CD4-positive, alpha-beta T cell (primary cell): ENCODE measurements at regions not wholly inside any gene's neighbourhood (a gene's known extent, or its start where the extent isn't known, plus 50 kb on each side); places are given as distances from the start of the nearest gene placed in this dataset.

ENCODE experiments used
- ATAC-seq: fragments of 200-7000 bp; cut with Tn5 transposase; one replicate; pipeline ENCODE4 v1.10.0; 2022; ENCODE audit warnings: mild to moderate bottlenecking; ENCODE audit not compliant: poor library complexity
- CTCF ChIA-PET: fragments of 350-600 bp; sonication (Branson Sonifier 250); formaldehyde crosslinking; loops from one replicate; lab custom pipeline; 2021; ENCODE audit warnings: antibody characterized with exemption, inconsistent platforms; lab: Charles Lee
- POLR2A ChIA-PET: fragments of 350-600 bp; sonication (Branson Sonifier 250); formaldehyde crosslinking; loops from one replicate; lab custom pipeline; 2021; ENCODE audit warnings: antibody characterized with exemption, inconsistent platforms; lab: Charles Lee
- DNase-seq, 14 experiments: peaks; one replicate each; pipeline ENCODE4 v3.0.0-alpha.2; 2013 to 2020; ENCODE audit warnings: mixed read lengths in 2 of 14
- H3K27ac ChIP-seq, 2 donors: one replicate each; pipeline versions ENCODE4 v1.5.1 to v1.7.0; 2013; ENCODE audit warnings: low read length in 2 of 2, low read depth in 1 of 2, mild to moderate bottlenecking in 1 of 2
- H3K27me3 ChIP-seq, 2 experiments: 1 replicate in 1 of 2; 2 replicates in 1 of 2; pipeline versions ENCODE4 v1.6.1 to v1.7.0; 2013; ENCODE audit warnings: low read length in 2 of 2, control low read depth in 1 of 2, mild to moderate bottlenecking in 1 of 2, moderate library complexity in 1 of 2; ENCODE audit not compliant: insufficient read depth in 2 of 2, control insufficient read depth in 1 of 2
- H3K36me3 ChIP-seq: one replicate; pipeline ENCODE4 v1.6.1; 2013; ENCODE audit warnings: low read length, control low read depth; ENCODE audit not compliant: insufficient read depth
- H3K4me1 ChIP-seq: one replicate; pipeline ENCODE4 v1.6.1; 2013; ENCODE audit warnings: low read length, control low read depth; ENCODE audit not compliant: insufficient read depth
- H3K4me3 ChIP-seq: one replicate; pipeline ENCODE4 v1.5.1; 2013; ENCODE audit warnings: mild to moderate bottlenecking, low read length, moderate library complexity
- H3K9me3 ChIP-seq, 2 experiments: 1 replicate in 1 of 2; 2 replicates in 1 of 2; pipeline versions ENCODE4 v1.6.1 to v1.7.0; 2013; ENCODE audit warnings: low read length in 2 of 2, mild to moderate bottlenecking in 2 of 2, control low read depth in 1 of 2, moderate library complexity in 1 of 2; ENCODE audit not compliant: control insufficient read depth in 1 of 2, insufficient read depth in 1 of 2
- H3K27ac Mint-ChIP-seq: one replicate; pipeline ENCODE4 v1.8.0; 2020; ENCODE audit warnings: mixed read lengths
- H3K27me3 Mint-ChIP-seq: one replicate; pipeline ENCODE4 v1.8.0; 2021; ENCODE audit warnings: mixed read lengths
- H3K36me3 Mint-ChIP-seq: one replicate; pipeline ENCODE4 v1.8.0; 2021; ENCODE audit warnings: low read depth, mixed read lengths
- H3K4me1 Mint-ChIP-seq: one replicate; pipeline ENCODE4 v1.8.0; 2021; ENCODE audit warnings: low read depth, mixed read lengths
- H3K4me3 Mint-ChIP-seq: one replicate; pipeline ENCODE4 v1.8.0; 2020; ENCODE audit warnings: mild to moderate bottlenecking, mixed read lengths
- H3K9me3 Mint-ChIP-seq: one replicate; pipeline ENCODE4 v1.8.0; 2020; ENCODE audit warnings: mixed read lengths
- intact Hi-C, 2 experiments: fragments of 100-400 bp; cut with DNase I in 1 of 2; cut with micrococcal nuclease in 1 of 2; formaldehyde crosslinking; loops; one replicate each; pipeline versions ENCODE4 v1.15.1 to v1.9.0; 2023 to 2025; cut with DNase I, micrococcal nuclease
- TF ChIP-seq, protein P1 (sequence below): fragments of 200-600 bp; IDR thresholded peaks from one replicate; pipeline ENCODE4 v1.8.0; 2022; ENCODE audit warnings: antibody characterized with exemption, mild to moderate bottlenecking

DNA sequence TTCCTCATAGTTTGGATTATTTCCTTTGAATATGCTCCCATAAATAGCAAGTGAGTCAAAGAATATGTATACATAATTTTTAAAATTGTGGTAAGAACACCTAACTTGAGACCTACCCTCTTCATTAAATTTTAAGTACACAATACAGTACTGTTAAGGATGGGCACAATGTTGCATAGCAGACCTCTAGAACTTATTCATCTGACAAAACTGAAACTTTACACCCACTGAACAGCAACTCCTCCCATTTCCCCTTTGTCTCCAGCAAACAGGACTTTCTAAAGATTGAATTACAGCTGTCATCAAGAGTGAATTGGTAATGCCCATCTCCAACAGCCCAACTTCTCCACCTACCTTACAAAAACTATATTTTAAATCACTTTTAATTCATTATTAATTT is 388.9 kb downstream of the HTR1A start:
- Mint-ChIP-seq H3K4me1 (no peaks in the 10 kb centered on the region), H3K36me3 (no peaks in the 10 kb centered on the region), H3K27ac (no peak overlapping the region), H3K27me3 (no peaks in the 10 kb centered on the region), H3K9me3 (no peaks in the 10 kb centered on the region), H3K4me3 (no peak overlapping the region)
- TF ChIP-seq, protein P1, sequence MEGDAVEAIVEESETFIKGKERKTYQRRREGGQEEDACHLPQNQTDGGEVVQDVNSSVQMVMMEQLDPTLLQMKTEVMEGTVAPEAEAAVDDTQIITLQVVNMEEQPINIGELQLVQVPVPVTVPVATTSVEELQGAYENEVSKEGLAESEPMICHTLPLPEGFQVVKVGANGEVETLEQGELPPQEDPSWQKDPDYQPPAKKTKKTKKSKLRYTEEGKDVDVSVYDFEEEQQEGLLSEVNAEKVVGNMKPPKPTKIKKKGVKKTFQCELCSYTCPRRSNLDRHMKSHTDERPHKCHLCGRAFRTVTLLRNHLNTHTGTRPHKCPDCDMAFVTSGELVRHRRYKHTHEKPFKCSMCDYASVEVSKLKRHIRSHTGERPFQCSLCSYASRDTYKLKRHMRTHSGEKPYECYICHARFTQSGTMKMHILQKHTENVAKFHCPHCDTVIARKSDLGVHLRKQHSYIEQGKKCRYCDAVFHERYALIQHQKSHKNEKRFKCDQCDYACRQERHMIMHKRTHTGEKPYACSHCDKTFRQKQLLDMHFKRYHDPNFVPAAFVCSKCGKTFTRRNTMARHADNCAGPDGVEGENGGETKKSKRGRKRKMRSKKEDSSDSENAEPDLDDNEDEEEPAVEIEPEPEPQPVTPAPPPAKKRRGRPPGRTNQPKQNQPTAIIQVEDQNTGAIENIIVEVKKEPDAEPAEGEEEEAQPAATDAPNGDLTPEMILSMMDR = no peak
- ATAC-seq (no peak), DNase-seq (no peak)
- ChIA-PET CTCF (no interaction called here), POLR2A (no interaction called here)
- H3K4me1 ChIP-seq = no peaks in the 10 kb centered on the region
- no peak overlapping the region for H3K4me3 ChIP-seq
- no peaks in the 10 kb centered on the region for H3K36me3 ChIP-seq
- H3K27me3 ChIP-seq = no peaks in the 10 kb centered on the region
- intact Hi-C loops = no loop called here
- H3K9me3 ChIP-seq = peaks cover 0 to 8% of the 10 kb centered on the region in 2 experiments
- no peak overlapping the region for H3K27ac ChIP-seq

DNA sequence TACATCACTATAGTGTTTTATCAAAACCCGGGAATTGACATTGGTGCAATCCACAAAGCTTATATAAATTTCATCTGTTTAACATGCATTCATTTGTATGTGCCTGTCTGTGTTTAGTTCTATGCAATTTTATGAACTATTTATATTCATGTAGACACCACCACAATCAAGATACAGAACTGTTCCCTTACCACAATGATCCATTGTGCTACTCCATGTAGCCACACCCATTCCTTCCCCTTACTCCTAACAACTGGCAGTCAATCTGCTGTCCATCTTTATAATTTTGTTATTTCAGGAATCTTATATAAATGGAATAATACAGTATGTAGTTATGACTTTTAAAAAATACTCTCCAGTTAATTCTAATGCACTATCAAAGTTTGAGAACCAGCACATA is 389.5 kb downstream of the HTR1A start:
- H3K9me3 Mint-ChIP-seq = peaks cover 2% of the 10 kb centered on the region
- peaks cover 0 to 8% of the 10 kb centered on the region in 2 experiments for H3K9me3 ChIP-seq
- ATAC-seq = no peak
- no peaks in the 10 kb centered on the region for H3K27me3 Mint-ChIP-seq
- H3K36me3 ChIP-seq = no peaks in the 10 kb centered on the region
- H3K4me1 Mint-ChIP-seq = no peaks in the 10 kb centered on the region
- CTCF ChIA-PET = no interaction called here
- intact Hi-C loops = no loop called here
- TF ChIP-seq, protein P1 = no peak
- H3K27ac Mint-ChIP-seq = no peak overlapping the region
- H3K27me3 ChIP-seq = no peaks in the 10 kb centered on the region
- H3K4me3 Mint-ChIP-seq = no peak overlapping the region
- no peak overlapping the region for H3K4me3 ChIP-seq
- POLR2A ChIA-PET = no interaction called here
- H3K27ac ChIP-seq = no peak overlapping the region
- H3K4me1 ChIP-seq = no peaks in the 10 kb centered on the region
- DNase-seq = no peak
- no peaks in the 10 kb centered on the region for H3K36me3 Mint-ChIP-seq

DNA sequence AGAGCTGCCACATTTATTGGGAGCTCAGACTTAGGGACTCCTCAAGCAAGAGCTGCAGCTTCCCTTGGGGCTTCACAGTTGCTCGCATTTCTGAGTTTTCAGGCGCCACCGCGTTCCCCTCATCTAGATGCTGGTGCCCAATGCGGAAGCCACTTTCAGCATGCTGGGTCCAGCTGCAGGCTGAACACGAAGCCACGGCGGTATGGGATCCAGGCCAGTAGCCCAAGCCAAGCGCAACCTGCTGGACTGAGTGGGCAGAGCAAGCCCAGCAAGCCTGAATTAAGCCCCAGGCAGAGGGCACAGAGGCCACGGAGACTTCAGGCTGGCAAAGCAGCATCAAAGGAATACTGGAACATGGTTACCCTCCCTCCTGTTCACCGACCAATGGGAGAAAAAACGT is 391.5 kb downstream of the HTR1A start:
- Mint-ChIP-seq H3K4me1 (no peaks in the 10 kb centered on the region), H3K4me3 (no peak overlapping the region), H3K36me3 (no peaks in the 10 kb centered on the region), H3K9me3 (peaks cover 3% of the 10 kb centered on the region), H3K27ac (no peak overlapping the region), H3K27me3 (no peaks in the 10 kb centered on the region)
- Histone ChIP-seq H3K27ac (no peak overlapping the region), H3K4me3 (no peak overlapping the region), H3K9me3 (peaks cover 0 to 4% of the 10 kb centered on the region in 2 experiments), H3K27me3 (no peaks in the 10 kb centered on the region), H3K36me3 (no peaks in the 10 kb centered on the region), H3K4me1 (no peaks in the 10 kb centered on the region)
- ATAC-seq (no peak), DNase-seq (no peak)
- CTCF ChIA-PET = no interaction called here
- TF ChIP-seq, protein P1 = no peak
- POLR2A ChIA-PET = no interaction called here
- intact Hi-C loops = no loop called here
